Tibial artery (tissue), 4 donors: ENCODE measurements at regions not wholly inside any gene's neighbourhood (a gene's known extent, or its start where the extent isn't known, plus 50 kb on each side); places are given as distances from the start of the nearest gene placed in this dataset.

Source experiments
- DNase-seq, 2 donors: peaks; one replicate each; pipeline ENCODE4 v3.0.0-alpha.2; 2019
- H3K27ac ChIP-seq, 2 donors: fragments of 200-600 bp; sonication (generic) in 1 of 2; 1 replicate in 1 of 2; 2 replicates in 1 of 2; pipeline ENCODE4 v1.5.1; 2018 to 2019; ENCODE audit warnings: mild to moderate bottlenecking in 1 of 2
- H3K27me3 ChIP-seq, 2 donors: fragments of 200-600 bp; sonication (generic) in 1 of 2; one replicate each; pipeline versions ENCODE4 v1.5.1 to v1.6.0; 2016 to 2019
- H3K36me3 ChIP-seq, 3 donors: fragments of 200-600 bp; sonication (generic) in 2 of 3; one replicate each; pipeline ENCODE4 v1.5.1; 2016 to 2019; ENCODE audit warnings: mild to moderate bottlenecking in 2 of 3
- H3K4me1 ChIP-seq, 4 donors: fragments of 200-600 bp; sonication (generic) in 2 of 4; 1 replicate in 3 of 4; 2 replicates in 1 of 4; pipeline ENCODE4 v1.5.1; 2016 to 2019
- H3K4me3 ChIP-seq, 2 donors: fragments of 200-600 bp; sonication (generic) in 1 of 2; 1 replicate in 1 of 2; 2 replicates in 1 of 2; pipeline ENCODE4 v1.5.1; 2018 to 2019; ENCODE audit warnings: mild to moderate bottlenecking in 2 of 2
- H3K9me3 ChIP-seq, 3 donors: fragments of 200-600 bp; sonication (generic) in 1 of 3; one replicate each; pipeline ENCODE4 v1.5.1; 2016 to 2019
- intact Hi-C: fragments of 100-400 bp; cut with DNase I; formaldehyde crosslinking; loops from one replicate; pipeline ENCODE4 v1.15.0; 2023; ENCODE audit warnings: low total_unique reads
- TF ChIP-seq, protein P1 (sequence below), 2 experiments: fragments of 200-600 bp in 1 of 2; fragments of 450-650 bp in 1 of 2; IDR thresholded peaks; one replicate each; pipeline ENCODE4 v1.5.1; 2017 to 2019; ENCODE audit warnings: antibody characterized with exemption in 2 of 2, mild to moderate bottlenecking in 1 of 2, moderate library complexity in 1 of 2

DNA sequence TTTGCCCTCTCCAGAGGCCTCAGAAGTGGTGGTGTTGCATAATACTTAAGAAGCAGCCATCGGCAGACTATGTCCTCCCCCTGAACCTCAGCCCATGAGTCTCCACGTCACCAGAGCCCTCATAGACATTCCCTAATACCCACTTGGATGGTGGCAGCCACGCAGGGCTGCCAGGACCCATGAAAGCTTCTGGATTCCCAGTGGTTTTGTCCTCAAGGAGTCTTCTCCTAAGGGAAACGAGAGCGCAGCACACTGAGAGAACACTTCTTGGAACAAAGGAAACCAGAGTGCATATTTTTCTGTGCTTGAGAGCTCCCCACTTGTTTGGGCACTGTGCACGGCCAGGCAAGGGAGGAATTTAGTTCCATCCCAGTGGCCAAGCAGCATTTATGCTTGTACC lies 204.1 kb upstream of the DMD start:
- no peaks in the 10 kb centered on the region for H3K36me3 ChIP-seq
- TF ChIP-seq, protein P1, sequence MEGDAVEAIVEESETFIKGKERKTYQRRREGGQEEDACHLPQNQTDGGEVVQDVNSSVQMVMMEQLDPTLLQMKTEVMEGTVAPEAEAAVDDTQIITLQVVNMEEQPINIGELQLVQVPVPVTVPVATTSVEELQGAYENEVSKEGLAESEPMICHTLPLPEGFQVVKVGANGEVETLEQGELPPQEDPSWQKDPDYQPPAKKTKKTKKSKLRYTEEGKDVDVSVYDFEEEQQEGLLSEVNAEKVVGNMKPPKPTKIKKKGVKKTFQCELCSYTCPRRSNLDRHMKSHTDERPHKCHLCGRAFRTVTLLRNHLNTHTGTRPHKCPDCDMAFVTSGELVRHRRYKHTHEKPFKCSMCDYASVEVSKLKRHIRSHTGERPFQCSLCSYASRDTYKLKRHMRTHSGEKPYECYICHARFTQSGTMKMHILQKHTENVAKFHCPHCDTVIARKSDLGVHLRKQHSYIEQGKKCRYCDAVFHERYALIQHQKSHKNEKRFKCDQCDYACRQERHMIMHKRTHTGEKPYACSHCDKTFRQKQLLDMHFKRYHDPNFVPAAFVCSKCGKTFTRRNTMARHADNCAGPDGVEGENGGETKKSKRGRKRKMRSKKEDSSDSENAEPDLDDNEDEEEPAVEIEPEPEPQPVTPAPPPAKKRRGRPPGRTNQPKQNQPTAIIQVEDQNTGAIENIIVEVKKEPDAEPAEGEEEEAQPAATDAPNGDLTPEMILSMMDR (IDR thresholded peaks at IDR 0.05) = no peak
- intact Hi-C loops = no loop called here
- no peaks in the 10 kb centered on the region for H3K9me3 ChIP-seq
- H3K27ac ChIP-seq = no peak overlapping the region
- H3K4me3 ChIP-seq = no peak overlapping the region
- no peaks in the 10 kb centered on the region for H3K27me3 ChIP-seq
- no peaks in the 10 kb centered on the region for H3K4me1 ChIP-seq
- DNase-seq = no peak

GRCh38 chrX:33385546-33385945 lies 174.2 kb upstream of the DMD start:
- H3K27me3 ChIP-seq = no peaks in the 10 kb centered on the region
- H3K9me3 ChIP-seq = no peaks in the 10 kb centered on the region
- no peak for DNase-seq
- H3K4me1 ChIP-seq = no peaks in the 10 kb centered on the region
- H3K36me3 ChIP-seq = no peaks in the 10 kb centered on the region
- H3K27ac ChIP-seq = no peak overlapping the region
- TF ChIP-seq, protein P1 (IDR thresholded peaks at IDR 0.05) = no peak
- no peak overlapping the region for H3K4me3 ChIP-seq
- intact Hi-C loops = no loop called here

DNA sequence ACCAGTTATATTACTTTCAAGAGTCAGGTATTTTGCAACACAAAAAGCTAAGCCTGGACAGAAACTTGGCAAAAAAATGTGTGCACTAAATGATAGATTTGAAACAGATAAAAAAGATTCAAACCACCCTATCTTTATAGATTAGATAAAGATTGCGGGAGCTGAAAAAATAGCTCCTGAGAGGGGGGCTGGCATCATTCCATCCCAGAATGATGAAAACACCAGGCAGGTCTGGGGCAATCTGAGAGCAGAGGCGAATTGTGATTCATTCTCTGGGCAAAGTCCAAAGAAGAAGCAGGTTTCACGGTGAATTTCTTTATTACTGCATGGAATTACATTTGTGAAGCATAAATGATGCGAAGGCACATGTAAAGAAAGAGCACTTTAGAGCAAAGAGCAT lies 168.5 kb upstream of the DMD start:
- H3K9me3 ChIP-seq = no peaks in the 10 kb centered on the region
- no peak overlapping the region for H3K4me3 ChIP-seq
- no peak overlapping the region for H3K27ac ChIP-seq
- H3K4me1 ChIP-seq = no peaks in the 10 kb centered on the region
- DNase-seq = no peak
- H3K36me3 ChIP-seq = no peaks in the 10 kb centered on the region
- TF ChIP-seq, protein P1 (IDR thresholded peaks at IDR 0.05) = no peak
- H3K27me3 ChIP-seq = no peaks in the 10 kb centered on the region
- intact Hi-C loops = no loop called here

- Histone ChIP-seq H3K9me3 (peaks cover 0 to 5% (median 0%) of the 10 kb centered on the region in 3 donors), H3K27ac (no peak overlapping the region), H3K36me3 (no peaks in the 10 kb centered on the region), H3K27me3 (no peaks in the 10 kb centered on the region), H3K4me1 (no peaks in the 10 kb centered on the region), H3K4me3 (no peak overlapping the region)
- TF ChIP-seq, protein P1 (IDR thresholded peaks at IDR 0.05) = no peak
- DNase-seq = no peak
- intact Hi-C loops = no loop called here
Observed at GRCh38 chrX:33357606-33358005, 146.3 kb upstream of the DMD start.

DNA sequence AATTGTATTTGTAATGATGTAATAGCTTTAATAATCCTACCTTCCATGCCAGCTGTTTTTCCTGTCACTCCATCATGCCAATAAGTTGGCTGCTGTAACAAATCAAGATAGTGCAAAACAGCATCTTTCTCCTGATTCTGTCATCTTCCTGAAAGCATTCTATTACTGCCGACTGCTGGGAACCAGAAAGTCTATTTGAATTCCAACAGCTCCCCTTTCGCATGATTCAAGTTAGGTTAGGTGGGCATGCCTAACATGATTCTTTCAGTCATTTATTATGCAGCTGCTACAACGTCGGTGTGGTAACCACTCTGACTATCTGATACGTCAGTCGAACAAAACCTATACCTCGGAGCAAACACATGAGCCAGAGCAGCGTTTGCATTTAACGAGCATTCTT lies 127.9 kb upstream of the DMD start:
- no peaks in the 10 kb centered on the region for H3K9me3 ChIP-seq
- intact Hi-C loops = loop anchor here (10.0 kb wide), 1 partner anchor 804 kb away; no protein-coding TSS in a partner anchor
- H3K27ac ChIP-seq = no peak overlapping the region
- H3K27me3 ChIP-seq = no peaks in the 10 kb centered on the region
- H3K4me3 ChIP-seq = peak overlapping the region; percentile 46 to 48
- TF ChIP-seq, protein P1 (IDR thresholded peaks at IDR 0.05) = no peak
- peaks cover 0 to 3% (median 0%) of the 10 kb centered on the region in 4 donors for H3K4me1 ChIP-seq
- no peak for DNase-seq
- H3K36me3 ChIP-seq = no peaks in the 10 kb centered on the region

DNA sequence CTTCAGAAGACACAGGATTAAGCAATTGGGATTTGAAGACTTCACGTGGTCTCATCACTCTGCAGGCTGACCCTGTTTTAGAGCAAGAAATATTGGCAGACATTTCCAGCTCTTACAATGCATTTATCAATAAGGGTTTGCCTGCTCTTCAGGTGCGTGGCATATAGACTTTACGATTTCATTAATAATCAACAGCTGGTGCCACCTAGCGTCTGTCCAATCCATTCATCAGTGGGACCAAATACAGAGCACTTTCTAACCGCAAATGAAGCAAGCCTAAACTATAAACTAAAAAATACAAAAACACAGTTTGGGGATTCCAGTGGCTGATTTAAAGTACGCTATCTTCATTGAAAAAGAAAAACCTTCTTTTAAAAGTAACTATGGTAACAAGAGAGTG lies 125.4 kb upstream of the DMD start:
- H3K27ac ChIP-seq = no peak overlapping the region
- intact Hi-C loops = loop anchor here (10.0 kb wide), 1 partner anchor 802 kb away; no protein-coding TSS in a partner anchor
- H3K9me3 ChIP-seq = no peaks in the 10 kb centered on the region
- peaks cover 0 to 3% (median 0%) of the 10 kb centered on the region in 4 donors for H3K4me1 ChIP-seq
- H3K4me3 ChIP-seq = no peak overlapping the region
- no peaks in the 10 kb centered on the region for H3K27me3 ChIP-seq
- DNase-seq = peak in 1 of 2 donors; percentile 19
- no peaks in the 10 kb centered on the region for H3K36me3 ChIP-seq
- TF ChIP-seq, protein P1 (IDR thresholded peaks at IDR 0.05) = peak; percentile 42 to 52
